PC-3 (cell line): ENCODE measurements at regions not wholly inside any gene's neighbourhood (a gene's known extent, or its start where the extent isn't known, plus 50 kb on each side); places are given as distances from the start of the nearest gene placed in this dataset.

Experiments
- CTCF ChIP-seq: fragments of 300-600 bp; sonication (generic); conservative IDR thresholded peaks from 2 replicates; pipeline ENCODE4 v1.5.1; 2017; ENCODE audit warnings: antibody characterized with exemption, low read depth, mild to moderate bottlenecking, low read length
- EZH2 ChIP-seq: fragments of 300-600 bp; sonication (generic); IDR thresholded peaks from one replicate; pipeline ENCODE4 v1.6.1; 2017; ENCODE audit warnings: antibody characterized with exemption, mild to moderate bottlenecking, low read length; ENCODE audit not compliant: unreplicated experiment
- EZH2phosphoT487 ChIP-seq: fragments of 300-600 bp; sonication (generic); IDR thresholded peaks from 2 replicates; pipeline ENCODE4 v1.6.1; 2018; ENCODE audit warnings: mild to moderate bottlenecking, antibody characterized with exemption, low read length, borderline replicate concordance

- TF ChIP-seq CTCF (no peak), EZH2 (no peak), EZH2phosphoT487 (no peak)
Measured at GRCh38 chr5:163321511-163321910, 115.9 kb upstream of the CCNG1 start.
